GM19452 (cell line): ENCODE measurements at regions not wholly inside any gene's neighbourhood (a gene's known extent, or its start where the extent isn't known, plus 50 kb on each side); places are given as distances from the start of the nearest gene placed in this dataset.
"Not testable (repeated sequence)": the region's sequence is repeated elsewhere in the genome, so short reads cannot be mapped to it uniquely, and the experiment has no call there.

Experiments used
- ATAC-seq: cut with Tn5 transposase; IDR thresholded peaks from one replicate; pipeline ENCODE4 v1.9.1; 2021; ENCODE audit not compliant: unreplicated experiment

GRCh38 chr10:28354511-28354910 is 51.6 kb upstream of the MPP7 start:
- no peak for ATAC-seq

- no peak for ATAC-seq
Measured at GRCh38 chr10:28355376-28355775, 52.5 kb upstream of the MPP7 start.

GRCh38 chr10:28359334-28359733 is 56.5 kb upstream of the MPP7 start:
- ATAC-seq: no peak

GRCh38 chr10:28360175-28360574 is 57.3 kb upstream of the MPP7 start:
- ATAC-seq: no peak

GRCh38 chr10:28363376-28363775 is 60.5 kb upstream of the MPP7 start:
- ATAC-seq: no peak

GRCh38 chr10:28365840-28366239 is 63.0 kb upstream of the MPP7 start:
- ATAC-seq: no peak

GRCh38 chr10:28366994-28367393 is 64.1 kb upstream of the MPP7 start:
- ATAC-seq: no peak

GRCh38 chr10:28367413-28367812 is 64.5 kb upstream of the MPP7 start:
- no peak for ATAC-seq

- peak; percentile 95 for ATAC-seq
Measured at GRCh38 chr10:28367929-28368484, 65.1 kb upstream of the MPP7 start.

- ATAC-seq: no peak
Measured at GRCh38 chr10:28370107-28370835, 67.4 kb upstream of the MPP7 start.

GRCh38 chr10:28371638-28372037 is 68.8 kb upstream of the MPP7 start:
- ATAC-seq: not testable (repeated sequence)

- no peak for ATAC-seq
Measured at GRCh38 chr10:28374036-28374435, 71.2 kb upstream of the MPP7 start.

- ATAC-seq: no peak
Measured at GRCh38 chr10:28375399-28376354, 72.8 kb upstream of the MPP7 start.

- ATAC-seq: no peak
Measured at GRCh38 chr10:28378986-28379585, 76.2 kb upstream of the MPP7 start.

- ATAC-seq: no peak
Measured at GRCh38 chr10:28381466-28381865, 78.6 kb upstream of the MPP7 start.

GRCh38 chr10:28381903-28382347 is 79.1 kb upstream of the MPP7 start:
- ATAC-seq: peak; percentile 85

- no peak for ATAC-seq
Measured at GRCh38 chr10:28382525-28383269, 79.8 kb upstream of the MPP7 start.

- ATAC-seq: no peak
Measured at GRCh38 chr10:28384557-28384956, 81.7 kb upstream of the MPP7 start.

- no peak for ATAC-seq
Measured at GRCh38 chr10:28385748-28386502, 83.1 kb upstream of the MPP7 start.

GRCh38 chr10:28386503-28386868 is 83.6 kb upstream of the MPP7 start:
- ATAC-seq: no peak
